Activated naive CD8-positive, alpha-beta T cell treated with anti-CD3 and anti-CD28 coated beads for 36 hours (primary cell): ENCODE measurements at regions not wholly inside any gene's neighbourhood (a gene's known extent, or its start where the extent isn't known, plus 50 kb on each side); places are given as distances from the start of the nearest gene placed in this dataset.

Experiments used
- DNase-seq: peaks from one replicate; pipeline ENCODE4 v3.0.0; 2021
- H3K27ac Mint-ChIP-seq: one replicate; pipeline ENCODE4 v1.8.0; 2022; ENCODE audit warnings: mild to moderate bottlenecking, moderate library complexity, mixed read lengths
- H3K27me3 Mint-ChIP-seq: one replicate; pipeline ENCODE4 v1.8.0; 2022; ENCODE audit warnings: mild to moderate bottlenecking, mixed read lengths
- H3K36me3 Mint-ChIP-seq: one replicate; pipeline ENCODE4 v1.8.0; 2021; ENCODE audit warnings: mild to moderate bottlenecking, mixed read lengths
- H3K4me1 Mint-ChIP-seq: one replicate; pipeline ENCODE4 v1.8.0; 2021; ENCODE audit warnings: mixed read lengths
- H3K4me3 Mint-ChIP-seq: one replicate; pipeline ENCODE4 v1.8.0; 2022; ENCODE audit warnings: mild to moderate bottlenecking, moderate library complexity, mixed read lengths
- H3K9me3 Mint-ChIP-seq: one replicate; pipeline ENCODE4 v1.8.0; 2022; ENCODE audit warnings: mixed read lengths

GRCh38 chr6:112821476-112821875 lies 474.3 kb downstream of the RFPL4B start:
- Mint-ChIP-seq H3K4me1 (no peaks in the 10 kb centered on the region), H3K4me3 (no peak overlapping the region), H3K27ac (no peak overlapping the region), H3K27me3 (no peaks in the 10 kb centered on the region), H3K36me3 (no peaks in the 10 kb centered on the region), H3K9me3 (no peaks in the 10 kb centered on the region)
- no peak for DNase-seq

GRCh38 chr6:112822769-112823168 lies 475.6 kb downstream of the RFPL4B start:
- no peak overlapping the region for H3K4me3 Mint-ChIP-seq
- no peak for DNase-seq
- no peaks in the 10 kb centered on the region for H3K36me3 Mint-ChIP-seq
- no peaks in the 10 kb centered on the region for H3K4me1 Mint-ChIP-seq
- H3K9me3 Mint-ChIP-seq = no peaks in the 10 kb centered on the region
- H3K27me3 Mint-ChIP-seq = no peaks in the 10 kb centered on the region
- H3K27ac Mint-ChIP-seq = no peak overlapping the region

GRCh38 chr6:112827793-112828192 lies 480.7 kb downstream of the RFPL4B start:
- Mint-ChIP-seq H3K4me3 (no peak overlapping the region), H3K4me1 (no peaks in the 10 kb centered on the region), H3K9me3 (no peaks in the 10 kb centered on the region), H3K27ac (no peak overlapping the region), H3K36me3 (no peaks in the 10 kb centered on the region), H3K27me3 (no peaks in the 10 kb centered on the region)
- DNase-seq = no peak

- no peak overlapping the region for H3K4me3 Mint-ChIP-seq
Measured at GRCh38 chr6:112831022-112831421, 483.9 kb downstream of the RFPL4B start.

GRCh38 chr6:112833581-112834131 lies 486.5 kb downstream of the RFPL4B start:
- Mint-ChIP-seq H3K27me3 (no peaks in the 10 kb centered on the region), H3K9me3 (no peaks in the 10 kb centered on the region), H3K27ac (no peak overlapping the region), H3K36me3 (no peaks in the 10 kb centered on the region), H3K4me3 (no peak overlapping the region), H3K4me1 (no peaks in the 10 kb centered on the region)
- no peak for DNase-seq

More at GRCh38 chr6:112831022-112831421, 483.9 kb downstream of the RFPL4B start:
- H3K36me3 Mint-ChIP-seq = no peaks in the 10 kb centered on the region
- H3K4me1 Mint-ChIP-seq = no peaks in the 10 kb centered on the region
- no peak overlapping the region for H3K27ac Mint-ChIP-seq
- H3K9me3 Mint-ChIP-seq = no peaks in the 10 kb centered on the region
- DNase-seq = no peak
- H3K27me3 Mint-ChIP-seq = no peaks in the 10 kb centered on the region

- Mint-ChIP-seq H3K4me1 (no peaks in the 10 kb centered on the region), H3K27ac (no peak overlapping the region), H3K4me3 (no peak overlapping the region), H3K27me3 (no peaks in the 10 kb centered on the region), H3K36me3 (no peaks in the 10 kb centered on the region), H3K9me3 (no peaks in the 10 kb centered on the region)
- DNase-seq = no peak
Measured at GRCh38 chr6:112835078-112835477, 487.9 kb downstream of the RFPL4B start.

- Mint-ChIP-seq H3K27ac (no peak overlapping the region), H3K36me3 (no peaks in the 10 kb centered on the region), H3K4me1 (no peaks in the 10 kb centered on the region), H3K9me3 (peaks cover 2% of the 10 kb centered on the region), H3K27me3 (no peaks in the 10 kb centered on the region), H3K4me3 (no peak overlapping the region)
- DNase-seq = no peak
Measured at GRCh38 chr6:112839525-112839961, 492.4 kb downstream of the RFPL4B start.

GRCh38 chr6:112841553-112842329 lies 494.6 kb downstream of the RFPL4B start:
- no peak for DNase-seq
- Mint-ChIP-seq H3K4me1 (no peaks in the 10 kb centered on the region), H3K36me3 (no peaks in the 10 kb centered on the region)

GRCh38 chr6:112842330-112842685 lies 495.2 kb downstream of the RFPL4B start:
- no peak for DNase-seq
- H3K36me3 Mint-ChIP-seq = no peaks in the 10 kb centered on the region
- H3K9me3 Mint-ChIP-seq = peaks cover 2% of the 10 kb centered on the region
- H3K4me3 Mint-ChIP-seq = no peak overlapping the region
- H3K27me3 Mint-ChIP-seq = no peaks in the 10 kb centered on the region
- H3K27ac Mint-ChIP-seq = no peak overlapping the region
- no peaks in the 10 kb centered on the region for H3K4me1 Mint-ChIP-seq

More at GRCh38 chr6:112841553-112842329, 494.6 kb downstream of the RFPL4B start:
- no peak overlapping the region for H3K27ac Mint-ChIP-seq
- peaks cover 2% of the 10 kb centered on the region for H3K9me3 Mint-ChIP-seq
- H3K4me3 Mint-ChIP-seq = no peak overlapping the region
- H3K27me3 Mint-ChIP-seq = no peaks in the 10 kb centered on the region

- Mint-ChIP-seq H3K36me3 (no peaks in the 10 kb centered on the region), H3K4me3 (no peak overlapping the region), H3K27me3 (no peaks in the 10 kb centered on the region), H3K27ac (no peak overlapping the region), H3K9me3 (peaks cover 2% of the 10 kb centered on the region), H3K4me1 (no peaks in the 10 kb centered on the region)
- DNase-seq = no peak
Measured at GRCh38 chr6:112846681-112847080, 499.6 kb downstream of the RFPL4B start.

- no peak for DNase-seq
- no peak overlapping the region for H3K27ac Mint-ChIP-seq
Measured at GRCh38 chr6:112851146-112851545, 504.0 kb downstream of the RFPL4B start.

GRCh38 chr6:112853162-112853561 lies 506.0 kb downstream of the RFPL4B start:
- H3K27me3 Mint-ChIP-seq = no peaks in the 10 kb centered on the region

More at GRCh38 chr6:112851146-112851545, 504.0 kb downstream of the RFPL4B start:
- no peak overlapping the region for H3K4me3 Mint-ChIP-seq
- H3K4me1 Mint-ChIP-seq = no peaks in the 10 kb centered on the region
- H3K27me3 Mint-ChIP-seq = no peaks in the 10 kb centered on the region
- H3K36me3 Mint-ChIP-seq = no peaks in the 10 kb centered on the region
- H3K9me3 Mint-ChIP-seq = no peaks in the 10 kb centered on the region

GRCh38 chr6:112863753-112864152 lies 516.6 kb downstream of the RFPL4B start:
- H3K4me1 Mint-ChIP-seq = no peaks in the 10 kb centered on the region
- no peak for DNase-seq
- no peaks in the 10 kb centered on the region for H3K9me3 Mint-ChIP-seq
- no peaks in the 10 kb centered on the region for H3K27me3 Mint-ChIP-seq
- H3K27ac Mint-ChIP-seq = no peak overlapping the region
- H3K36me3 Mint-ChIP-seq = no peaks in the 10 kb centered on the region
- no peak overlapping the region for H3K4me3 Mint-ChIP-seq

More at GRCh38 chr6:112853162-112853561, 506.0 kb downstream of the RFPL4B start:
- Mint-ChIP-seq H3K4me1 (no peaks in the 10 kb centered on the region), H3K36me3 (no peaks in the 10 kb centered on the region), H3K4me3 (no peak overlapping the region), H3K9me3 (peaks cover 2% of the 10 kb centered on the region), H3K27ac (no peak overlapping the region)
- no peak for DNase-seq

GRCh38 chr6:112865131-112865530 lies 518.0 kb downstream of the RFPL4B start:
- DNase-seq = no peak
- peaks cover 8% of the 10 kb centered on the region for H3K9me3 Mint-ChIP-seq
- H3K4me1 Mint-ChIP-seq = no peaks in the 10 kb centered on the region
- H3K27me3 Mint-ChIP-seq = no peaks in the 10 kb centered on the region
- H3K36me3 Mint-ChIP-seq = no peaks in the 10 kb centered on the region
- H3K4me3 Mint-ChIP-seq = no peak overlapping the region
- no peak overlapping the region for H3K27ac Mint-ChIP-seq

- no peaks in the 10 kb centered on the region for H3K4me1 Mint-ChIP-seq
- H3K27ac Mint-ChIP-seq = no peak overlapping the region
- H3K27me3 Mint-ChIP-seq = no peaks in the 10 kb centered on the region
- no peaks in the 10 kb centered on the region for H3K36me3 Mint-ChIP-seq
- peaks cover 11% of the 10 kb centered on the region for H3K9me3 Mint-ChIP-seq
- H3K4me3 Mint-ChIP-seq = no peak overlapping the region
- no peak for DNase-seq
Measured at GRCh38 chr6:112874881-112875280, 527.8 kb downstream of the RFPL4B start.
